ENCODE measurements at regions not wholly inside any gene's neighbourhood (a gene's known extent, or its start where the extent isn't known, plus 50 kb on each side); places are given as distances from the start of the nearest gene placed in this dataset.

DNA sequence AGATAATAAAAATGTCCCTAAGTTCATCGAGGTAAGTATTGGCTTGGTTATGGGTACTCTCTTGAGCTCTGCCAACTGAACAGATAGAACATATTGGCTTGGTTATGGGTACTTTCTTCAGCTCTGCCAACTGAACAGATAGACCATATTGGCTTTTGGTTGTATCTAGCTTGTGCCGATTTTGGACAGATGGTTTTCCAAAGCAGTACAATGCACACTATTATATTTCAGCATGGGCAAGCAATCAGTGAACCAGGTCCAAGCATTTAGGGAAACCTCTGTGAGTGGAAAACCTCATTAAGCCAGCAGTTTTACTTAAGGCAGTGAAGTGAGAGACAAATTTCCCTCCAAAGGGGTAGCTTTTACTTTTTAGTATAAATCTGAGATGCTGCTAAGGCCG lies 1440.5 kb upstream of the SPRY2 start:
- POLR2A ChIA-PET: interaction anchor here (0.7 kb wide), 1 partner anchor 65 kb away, joined by 3 read pairs; no protein-coding TSS in a partner anchor
- no peaks in the 10 kb centered on the region for H3K4me1 ChIP-seq (ENCODE audit: control insufficient read depth, insufficient read depth, low read length)
- CTCF ChIA-PET: no interaction called here
- no peaks in the 10 kb centered on the region for H3K9me3 ChIP-seq (ENCODE audit: control insufficient read depth, insufficient read depth, low read depth, low read length)
- H3K4me3 ChIP-seq (ENCODE audit: low read depth, low read length): no peak overlapping the region
- TF ChIP-seq, protein P1, sequence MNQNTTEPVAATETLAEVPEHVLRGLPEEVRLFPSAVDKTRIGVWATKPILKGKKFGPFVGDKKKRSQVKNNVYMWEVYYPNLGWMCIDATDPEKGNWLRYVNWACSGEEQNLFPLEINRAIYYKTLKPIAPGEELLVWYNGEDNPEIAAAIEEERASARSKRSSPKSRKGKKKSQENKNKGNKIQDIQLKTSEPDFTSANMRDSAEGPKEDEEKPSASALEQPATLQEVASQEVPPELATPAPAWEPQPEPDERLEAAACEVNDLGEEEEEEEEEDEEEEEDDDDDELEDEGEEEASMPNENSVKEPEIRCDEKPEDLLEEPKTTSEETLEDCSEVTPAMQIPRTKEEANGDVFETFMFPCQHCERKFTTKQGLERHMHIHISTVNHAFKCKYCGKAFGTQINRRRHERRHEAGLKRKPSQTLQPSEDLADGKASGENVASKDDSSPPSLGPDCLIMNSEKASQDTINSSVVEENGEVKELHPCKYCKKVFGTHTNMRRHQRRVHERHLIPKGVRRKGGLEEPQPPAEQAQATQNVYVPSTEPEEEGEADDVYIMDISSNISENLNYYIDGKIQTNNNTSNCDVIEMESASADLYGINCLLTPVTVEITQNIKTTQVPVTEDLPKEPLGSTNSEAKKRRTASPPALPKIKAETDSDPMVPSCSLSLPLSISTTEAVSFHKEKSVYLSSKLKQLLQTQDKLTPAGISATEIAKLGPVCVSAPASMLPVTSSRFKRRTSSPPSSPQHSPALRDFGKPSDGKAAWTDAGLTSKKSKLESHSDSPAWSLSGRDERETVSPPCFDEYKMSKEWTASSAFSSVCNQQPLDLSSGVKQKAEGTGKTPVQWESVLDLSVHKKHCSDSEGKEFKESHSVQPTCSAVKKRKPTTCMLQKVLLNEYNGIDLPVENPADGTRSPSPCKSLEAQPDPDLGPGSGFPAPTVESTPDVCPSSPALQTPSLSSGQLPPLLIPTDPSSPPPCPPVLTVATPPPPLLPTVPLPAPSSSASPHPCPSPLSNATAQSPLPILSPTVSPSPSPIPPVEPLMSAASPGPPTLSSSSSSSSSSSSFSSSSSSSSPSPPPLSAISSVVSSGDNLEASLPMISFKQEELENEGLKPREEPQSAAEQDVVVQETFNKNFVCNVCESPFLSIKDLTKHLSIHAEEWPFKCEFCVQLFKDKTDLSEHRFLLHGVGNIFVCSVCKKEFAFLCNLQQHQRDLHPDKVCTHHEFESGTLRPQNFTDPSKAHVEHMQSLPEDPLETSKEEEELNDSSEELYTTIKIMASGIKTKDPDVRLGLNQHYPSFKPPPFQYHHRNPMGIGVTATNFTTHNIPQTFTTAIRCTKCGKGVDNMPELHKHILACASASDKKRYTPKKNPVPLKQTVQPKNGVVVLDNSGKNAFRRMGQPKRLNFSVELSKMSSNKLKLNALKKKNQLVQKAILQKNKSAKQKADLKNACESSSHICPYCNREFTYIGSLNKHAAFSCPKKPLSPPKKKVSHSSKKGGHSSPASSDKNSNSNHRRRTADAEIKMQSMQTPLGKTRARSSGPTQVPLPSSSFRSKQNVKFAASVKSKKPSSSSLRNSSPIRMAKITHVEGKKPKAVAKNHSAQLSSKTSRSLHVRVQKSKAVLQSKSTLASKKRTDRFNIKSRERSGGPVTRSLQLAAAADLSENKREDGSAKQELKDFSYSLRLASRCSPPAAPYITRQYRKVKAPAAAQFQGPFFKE (tag by site-specific recombination; IDR thresholded peaks at IDR 0.05; ENCODE audit: borderline replicate concordance): no peak
- TF ChIP-seq ZNF114 (tag by site-specific recombination; IDR thresholded peaks at IDR 0.05) (no peak), ZNF324 (tag by site-specific recombination; IDR thresholded peaks at IDR 0.05) (no peak), ZNF394 (tag by site-specific recombination; IDR thresholded peaks at IDR 0.05; ENCODE audit: borderline replicate concordance) (no peak), ZNF24 (tag by site-specific recombination; IDR thresholded peaks at IDR 0.05) (no peak)
- TF ChIP-seq, protein P2, sequence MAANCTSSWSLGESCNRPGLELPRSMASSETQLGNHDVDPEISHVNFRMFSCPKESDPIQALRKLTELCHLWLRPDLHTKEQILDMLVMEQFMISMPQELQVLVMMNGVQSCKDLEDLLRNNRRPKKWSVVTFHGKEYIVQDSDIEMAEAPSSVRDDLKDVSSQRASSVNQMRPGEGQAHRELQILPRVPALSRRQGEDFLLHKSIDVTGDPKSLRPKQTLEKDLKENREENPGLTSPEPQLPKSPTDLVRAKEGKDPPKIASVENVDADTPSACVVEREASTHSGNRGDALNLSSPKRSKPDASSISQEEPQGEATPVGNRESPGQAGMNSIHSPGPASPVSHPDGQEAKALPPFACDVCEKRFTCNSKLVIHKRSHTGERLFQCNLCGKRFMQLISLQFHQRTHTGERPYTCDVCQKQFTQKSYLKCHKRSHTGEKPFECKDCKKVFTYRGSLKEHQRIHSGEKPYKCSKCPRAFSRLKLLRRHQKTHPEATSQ (tag by site-specific recombination; IDR thresholded peaks at IDR 0.05): no peak
- TF ChIP-seq, protein P3, sequence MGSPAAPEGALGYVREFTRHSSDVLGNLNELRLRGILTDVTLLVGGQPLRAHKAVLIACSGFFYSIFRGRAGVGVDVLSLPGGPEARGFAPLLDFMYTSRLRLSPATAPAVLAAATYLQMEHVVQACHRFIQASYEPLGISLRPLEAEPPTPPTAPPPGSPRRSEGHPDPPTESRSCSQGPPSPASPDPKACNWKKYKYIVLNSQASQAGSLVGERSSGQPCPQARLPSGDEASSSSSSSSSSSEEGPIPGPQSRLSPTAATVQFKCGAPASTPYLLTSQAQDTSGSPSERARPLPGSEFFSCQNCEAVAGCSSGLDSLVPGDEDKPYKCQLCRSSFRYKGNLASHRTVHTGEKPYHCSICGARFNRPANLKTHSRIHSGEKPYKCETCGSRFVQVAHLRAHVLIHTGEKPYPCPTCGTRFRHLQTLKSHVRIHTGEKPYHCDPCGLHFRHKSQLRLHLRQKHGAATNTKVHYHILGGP (tag by site-specific recombination; IDR thresholded peaks at IDR 0.05): no peak
- TF ChIP-seq, protein P4, sequence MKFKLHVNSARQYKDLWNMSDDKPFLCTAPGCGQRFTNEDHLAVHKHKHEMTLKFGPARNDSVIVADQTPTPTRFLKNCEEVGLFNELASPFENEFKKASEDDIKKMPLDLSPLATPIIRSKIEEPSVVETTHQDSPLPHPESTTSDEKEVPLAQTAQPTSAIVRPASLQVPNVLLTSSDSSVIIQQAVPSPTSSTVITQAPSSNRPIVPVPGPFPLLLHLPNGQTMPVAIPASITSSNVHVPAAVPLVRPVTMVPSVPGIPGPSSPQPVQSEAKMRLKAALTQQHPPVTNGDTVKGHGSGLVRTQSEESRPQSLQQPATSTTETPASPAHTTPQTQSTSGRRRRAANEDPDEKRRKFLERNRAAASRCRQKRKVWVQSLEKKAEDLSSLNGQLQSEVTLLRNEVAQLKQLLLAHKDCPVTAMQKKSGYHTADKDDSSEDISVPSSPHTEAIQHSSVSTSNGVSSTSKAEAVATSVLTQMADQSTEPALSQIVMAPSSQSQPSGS (tag by site-specific recombination; IDR thresholded peaks at IDR 0.05; ENCODE audit: low read depth): no peak
- no peak overlapping the region for H3K27ac ChIP-seq (ENCODE audit: extremely low read depth, low read depth, low read length)
- no peaks in the 10 kb centered on the region for H3K36me3 ChIP-seq (ENCODE audit: control insufficient read depth in 2 of 2, insufficient read depth in 1 of 2, low read length in 2 of 2)

DNA sequence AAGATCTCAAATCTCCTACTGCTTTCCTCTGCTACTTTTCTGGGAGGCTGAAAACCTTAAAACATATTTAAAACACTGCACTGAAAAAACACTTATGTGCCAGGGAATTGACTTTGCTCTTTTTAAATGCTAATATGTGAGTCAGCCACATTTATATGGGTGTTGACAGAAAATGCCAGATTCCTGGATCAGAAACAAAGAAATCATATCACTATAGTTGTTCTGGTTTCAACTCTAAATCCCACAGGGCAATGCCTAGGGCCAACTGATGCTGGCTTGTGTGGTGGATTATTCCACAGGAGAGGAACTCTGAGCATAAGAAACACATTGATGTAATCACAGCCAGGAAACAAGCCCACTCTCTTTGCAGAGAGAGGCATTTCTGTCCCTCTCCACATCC lies 1439.0 kb upstream of the SPRY2 start:
- Histone ChIP-seq H3K36me3 (ENCODE audit: control insufficient read depth in 2 of 2, insufficient read depth in 1 of 2, low read length in 2 of 2) (no peaks in the 10 kb centered on the region), H3K27ac (ENCODE audit: extremely low read depth, low read depth, low read length) (no peak overlapping the region), H3K4me3 (ENCODE audit: low read depth, low read length) (no peak overlapping the region), H3K4me1 (ENCODE audit: control insufficient read depth, insufficient read depth, low read length) (no peaks in the 10 kb centered on the region), H3K9me3 (ENCODE audit: control insufficient read depth, insufficient read depth, low read depth, low read length) (no peaks in the 10 kb centered on the region)
- CTCF ChIA-PET: no interaction called here
- POLR2A ChIA-PET: no interaction called here
- TF ChIP-seq ZNF174 (tag by site-specific recombination; IDR thresholded peaks at IDR 0.05) (no peak), YY2 (tag by site-specific recombination; IDR thresholded peaks at IDR 0.05) (no peak), ZNF24 (tag by site-specific recombination; IDR thresholded peaks at IDR 0.05) (no peak), YY1 (tag by site-specific recombination; IDR thresholded peaks at IDR 0.05) (no peak), REPIN1 (tag by site-specific recombination; IDR thresholded peaks at IDR 0.05; ENCODE audit: low read depth) (no peak), ZNF10 (tag by site-specific recombination; IDR thresholded peaks at IDR 0.05) (no peak), MYNN (tag by site-specific recombination; IDR thresholded peaks at IDR 0.05; ENCODE audit: borderline replicate concordance) (no peak), WT1 (tag by site-specific recombination; IDR thresholded peaks at IDR 0.05) (no peak), HOXA7 (CRISPR knock-in tag; IDR thresholded peaks at IDR 0.05; ENCODE audit: borderline replicate concordance) (no peak)
- TF ChIP-seq, protein P5, sequence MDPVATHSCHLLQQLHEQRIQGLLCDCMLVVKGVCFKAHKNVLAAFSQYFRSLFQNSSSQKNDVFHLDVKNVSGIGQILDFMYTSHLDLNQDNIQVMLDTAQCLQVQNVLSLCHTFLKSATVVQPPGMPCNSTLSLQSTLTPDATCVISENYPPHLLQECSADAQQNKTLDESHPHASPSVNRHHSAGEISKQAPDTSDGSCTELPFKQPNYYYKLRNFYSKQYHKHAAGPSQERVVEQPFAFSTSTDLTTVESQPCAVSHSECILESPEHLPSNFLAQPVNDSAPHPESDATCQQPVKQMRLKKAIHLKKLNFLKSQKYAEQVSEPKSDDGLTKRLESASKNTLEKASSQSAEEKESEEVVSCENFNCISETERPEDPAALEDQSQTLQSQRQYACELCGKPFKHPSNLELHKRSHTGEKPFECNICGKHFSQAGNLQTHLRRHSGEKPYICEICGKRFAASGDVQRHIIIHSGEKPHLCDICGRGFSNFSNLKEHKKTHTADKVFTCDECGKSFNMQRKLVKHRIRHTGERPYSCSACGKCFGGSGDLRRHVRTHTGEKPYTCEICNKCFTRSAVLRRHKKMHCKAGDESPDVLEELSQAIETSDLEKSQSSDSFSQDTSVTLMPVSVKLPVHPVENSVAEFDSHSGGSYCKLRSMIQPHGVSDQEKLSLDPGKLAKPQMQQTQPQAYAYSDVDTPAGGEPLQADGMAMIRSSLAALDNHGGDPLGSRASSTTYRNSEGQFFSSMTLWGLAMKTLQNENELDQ (tag by site-specific recombination; IDR thresholded peaks at IDR 0.05; ENCODE audit: low read depth): no peak
